CD14-positive monocyte (primary cell): ENCODE measurements at regions not wholly inside any gene's neighbourhood (a gene's known extent, or its start where the extent isn't known, plus 50 kb on each side); places are given as distances from the start of the nearest gene placed in this dataset.

Experiments used
- DNase-seq, 3 donors: peaks; one replicate each; pipeline ENCODE4 v3.0.0-alpha.2; 2011 to 2022
- H2AFZ ChIP-seq: 2 replicates; pipeline ENCODE4 v1.6.0; 2012; ENCODE audit warnings: mild to moderate bottlenecking, low read depth, low read length, inconsistent platforms; ENCODE audit not compliant: insufficient read depth, poor library complexity, severe bottlenecking
- H3K27ac ChIP-seq, 2 donors: 1 replicate in 1 of 2; 2 replicates in 1 of 2; pipeline ENCODE4 v1.5.1; 2012 to 2013; ENCODE audit warnings: low read length in 2 of 2, control low read depth in 1 of 2, inconsistent platforms in 1 of 2, low read depth in 1 of 2, mild to moderate bottlenecking in 1 of 2
- H3K27me3 ChIP-seq, 2 donors: one replicate each; pipeline versions ENCODE4 v1.6.0 to v1.6.1; 2011 to 2013; ENCODE audit warnings: low read length in 2 of 2; ENCODE audit not compliant: control insufficient read depth in 2 of 2, insufficient read depth in 2 of 2
- H3K36me3 ChIP-seq, 2 donors: replicated peaks in 1 of 2; 1 replicate in 1 of 2; 2 replicates in 1 of 2; pipeline versions ENCODE4 v1.5.1 to v1.6.1; 2012 to 2013; ENCODE audit warnings: low read length in 2 of 2, control low read depth in 1 of 2, inconsistent platforms in 1 of 2, mild to moderate bottlenecking in 1 of 2; ENCODE audit not compliant: insufficient read depth in 2 of 2, control insufficient read depth in 1 of 2
- H3K4me1 ChIP-seq, 2 donors: 1 replicate in 1 of 2; 2 replicates in 1 of 2; pipeline versions ENCODE4 v1.5.1 to v1.6.1; 2012 to 2013; ENCODE audit warnings: low read length in 2 of 2, control low read depth in 1 of 2, inconsistent platforms in 1 of 2, mild to moderate bottlenecking in 1 of 2, moderate library complexity in 1 of 2; ENCODE audit not compliant: insufficient read depth in 2 of 2, control insufficient read depth in 1 of 2
- H3K4me2 ChIP-seq: replicated peaks from 2 replicates; pipeline ENCODE3; 2012; ENCODE audit warnings: low read length, moderate library complexity, mild to moderate bottlenecking; ENCODE audit not compliant: poor library complexity, severe bottlenecking; ENCODE audit errors: extremely low read depth
- H3K4me3 ChIP-seq, 3 experiments: fragments of 200-600 bp in 1 of 3; sonication (generic) in 1 of 3; replicated peaks in 1 of 3; 1 replicate in 2 of 3; 2 replicates in 1 of 3; pipeline ENCODE4 v1.5.1; 2011 to 2013; ENCODE audit warnings: low read length in 3 of 3, mild to moderate bottlenecking in 3 of 3, control low read depth in 2 of 3, low read depth in 2 of 3, inconsistent platforms in 1 of 3, moderate library complexity in 1 of 3
- H3K79me2 ChIP-seq: 2 replicates; pipeline ENCODE4 v1.6.0; 2012; ENCODE audit warnings: mild to moderate bottlenecking, control low read depth, inconsistent platforms, low read length, moderate library complexity; ENCODE audit not compliant: insufficient read depth
- H3K9ac ChIP-seq: 2 replicates; pipeline ENCODE4 v1.6.0; 2017; ENCODE audit warnings: low read length, mild to moderate bottlenecking; ENCODE audit not compliant: insufficient read depth, poor library complexity, severe bottlenecking
- H3K9me3 ChIP-seq, 2 donors: replicated peaks in 1 of 2; 1 replicate in 1 of 2; 2 replicates in 1 of 2; pipeline versions ENCODE4 v1.5.1 to v1.6.1; 2012 to 2013; ENCODE audit warnings: low read length in 2 of 2, control low read depth in 1 of 2; ENCODE audit not compliant: control insufficient read depth in 1 of 2, insufficient read depth in 1 of 2
- H4K20me1 ChIP-seq: 2 replicates; pipeline ENCODE4 v1.6.0; 2012; ENCODE audit warnings: mild to moderate bottlenecking, low read length, control low read depth, moderate library complexity; ENCODE audit not compliant: insufficient read depth
- H3K27ac Mint-ChIP-seq, 7 donors: one replicate each; pipeline ENCODE4 v1.8.0; 2020; ENCODE audit warnings: mild to moderate bottlenecking in 7 of 7, mixed read lengths in 7 of 7, moderate library complexity in 6 of 7, inconsistent platforms in 2 of 7
- H3K27me3 Mint-ChIP-seq, 3 donors: one replicate each; pipeline ENCODE4 v1.8.0; 2021 to 2022; ENCODE audit warnings: low read depth in 3 of 3, mild to moderate bottlenecking in 3 of 3, mixed read lengths in 3 of 3, moderate library complexity in 3 of 3, inconsistent platforms in 1 of 3
- H3K36me3 Mint-ChIP-seq, 2 donors: one replicate each; pipeline ENCODE4 v1.8.0; 2020; ENCODE audit warnings: mixed read lengths in 2 of 2, inconsistent platforms in 1 of 2, mild to moderate bottlenecking in 1 of 2
- H3K4me1 Mint-ChIP-seq: one replicate; pipeline ENCODE4 v1.8.0; 2020; ENCODE audit warnings: mild to moderate bottlenecking, mixed read lengths
- H3K4me3 Mint-ChIP-seq, 2 donors: one replicate each; pipeline ENCODE4 v1.8.0; 2020; ENCODE audit warnings: mild to moderate bottlenecking in 2 of 2, mixed read lengths in 2 of 2, moderate library complexity in 1 of 2
- H3K9me3 Mint-ChIP-seq, 7 donors: one replicate each; pipeline ENCODE4 v1.8.0; 2020 to 2022; ENCODE audit warnings: mixed read lengths in 7 of 7, mild to moderate bottlenecking in 6 of 7, moderate library complexity in 6 of 7, inconsistent platforms in 2 of 7
- CTCF ChIP-seq: fragments of 200-600 bp; IDR thresholded peaks from one replicate; pipeline ENCODE4 v1.8.0; 2022; ENCODE audit warnings: antibody characterized with exemption, mild to moderate bottlenecking
- WGBS: methylation state at CpG from one replicate; pipeline ENCODE4 v1.1.5; 2013; ENCODE audit warnings: missing lambda C conversion rate; ENCODE audit not compliant: insufficient coverage; 5-methylcytosine and 5-hydroxymethylcytosine counted together
- intact Hi-C, 2 donors: fragments of 100-400 bp; cut with micrococcal nuclease; formaldehyde crosslinking; loops; one replicate each; pipeline versions ENCODE4 v1.15.0 to v1.15.1; 2023

GRCh38 chrX:40248822-40249221, 151.1 kb upstream of the BCOR start:
- intact Hi-C loops, result no loop called here
- no CpG with 5 or more reads among the region's 9 CpGs for WGBS
- Histone ChIP-seq H3K4me2 (no peak overlapping the region), H3K27ac (no peak overlapping the region), H3K4me3 (no peak overlapping the region), H3K9ac (no peak overlapping the region), H3K4me1 (no peaks in the 10 kb centered on the region), H3K36me3 (no peaks in the 10 kb centered on the region), H4K20me1 (no peaks in the 10 kb centered on the region), H3K79me2 (no peaks in the 10 kb centered on the region), H3K9me3 (no peaks in the 10 kb centered on the region), H2AFZ (no peak overlapping the region), H3K27me3 (no peaks in the 10 kb centered on the region)
- H3K27ac Mint-ChIP-seq, result no peak overlapping the region
- no peak for DNase-seq
- H3K27me3 Mint-ChIP-seq, result peaks cover 0 to 11% (median 3%) of the 10 kb centered on the region in 3 donors
- no peak overlapping the region for H3K4me3 Mint-ChIP-seq
- no peaks in the 10 kb centered on the region for H3K36me3 Mint-ChIP-seq
- no peak for TF ChIP-seq CTCF
- peaks cover 8% of the 10 kb centered on the region for H3K4me1 Mint-ChIP-seq
- peaks cover 0 to 1% (median 0%) of the 10 kb centered on the region in 7 donors for H3K9me3 Mint-ChIP-seq

GRCh38 chrX:40247848-40248622, 150.3 kb upstream of the BCOR start:
- Mint-ChIP-seq H3K27me3 (peaks cover 0 to 11% (median 3%) of the 10 kb centered on the region in 3 donors), H3K36me3 (no peaks in the 10 kb centered on the region), H3K4me1 (peaks cover 8% of the 10 kb centered on the region), H3K9me3 (peaks cover 0 to 2% (median 0%) of the 10 kb centered on the region in 7 donors), H3K4me3 (no peak overlapping the region), H3K27ac (no peak overlapping the region)
- Histone ChIP-seq H3K27ac (no peak overlapping the region), H3K79me2 (no peaks in the 10 kb centered on the region), H4K20me1 (no peaks in the 10 kb centered on the region), H3K9me3 (no peaks in the 10 kb centered on the region), H2AFZ (no peak overlapping the region), H3K4me3 (no peak overlapping the region), H3K36me3 (no peaks in the 10 kb centered on the region), H3K4me2 (no peak overlapping the region), H3K9ac (no peak overlapping the region), H3K4me1 (no peaks in the 10 kb centered on the region), H3K27me3 (no peaks in the 10 kb centered on the region)
- DNase-seq, result no peak
- intact Hi-C loops, result no loop called here
- no peak for TF ChIP-seq CTCF
- 100% methylated on average over 2 of the region's 13 CpGs for WGBS
